ENCODE measurements at regions not wholly inside any gene's neighbourhood (a gene's known extent, or its start where the extent isn't known, plus 50 kb on each side); places are given as distances from the start of the nearest gene placed in this dataset.

DNA sequence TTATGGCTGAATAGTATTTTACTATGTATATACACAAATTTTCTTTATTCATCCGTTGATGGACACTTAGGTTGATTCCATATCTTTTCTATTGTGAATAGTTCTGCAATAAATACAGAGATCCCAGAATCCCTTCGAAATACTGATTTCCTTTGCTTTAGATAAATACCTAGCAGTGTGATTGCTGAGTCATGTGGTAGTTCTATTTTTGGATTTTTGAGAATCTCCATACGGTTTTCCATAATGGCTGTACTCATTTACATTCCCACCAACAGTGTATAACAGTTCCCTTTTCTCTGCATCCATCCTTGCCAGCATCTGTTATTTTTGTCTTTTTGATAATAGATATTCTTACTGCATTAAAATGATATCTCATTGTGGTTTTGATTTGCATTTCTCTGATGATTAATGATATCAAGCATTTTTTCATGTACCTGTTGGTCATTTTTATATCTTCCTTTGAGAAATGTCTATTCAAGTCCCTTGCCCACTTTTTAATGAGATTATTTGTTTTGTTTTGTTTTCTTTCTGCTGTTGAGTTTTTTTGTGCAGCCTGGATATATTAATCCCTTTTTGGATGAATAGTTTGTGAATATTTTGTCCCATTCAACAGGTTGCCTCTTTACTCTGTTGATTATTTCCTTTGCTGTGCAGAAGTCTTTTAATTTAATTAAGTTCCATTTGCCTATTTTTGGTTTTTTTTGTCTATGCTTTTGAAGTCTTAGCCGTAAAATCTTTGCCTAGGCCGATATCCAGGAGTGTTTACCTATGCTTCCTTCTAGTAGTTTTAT is 466.7 kb upstream of the TENM3 start:
- TF ChIP-seq, protein P1, sequence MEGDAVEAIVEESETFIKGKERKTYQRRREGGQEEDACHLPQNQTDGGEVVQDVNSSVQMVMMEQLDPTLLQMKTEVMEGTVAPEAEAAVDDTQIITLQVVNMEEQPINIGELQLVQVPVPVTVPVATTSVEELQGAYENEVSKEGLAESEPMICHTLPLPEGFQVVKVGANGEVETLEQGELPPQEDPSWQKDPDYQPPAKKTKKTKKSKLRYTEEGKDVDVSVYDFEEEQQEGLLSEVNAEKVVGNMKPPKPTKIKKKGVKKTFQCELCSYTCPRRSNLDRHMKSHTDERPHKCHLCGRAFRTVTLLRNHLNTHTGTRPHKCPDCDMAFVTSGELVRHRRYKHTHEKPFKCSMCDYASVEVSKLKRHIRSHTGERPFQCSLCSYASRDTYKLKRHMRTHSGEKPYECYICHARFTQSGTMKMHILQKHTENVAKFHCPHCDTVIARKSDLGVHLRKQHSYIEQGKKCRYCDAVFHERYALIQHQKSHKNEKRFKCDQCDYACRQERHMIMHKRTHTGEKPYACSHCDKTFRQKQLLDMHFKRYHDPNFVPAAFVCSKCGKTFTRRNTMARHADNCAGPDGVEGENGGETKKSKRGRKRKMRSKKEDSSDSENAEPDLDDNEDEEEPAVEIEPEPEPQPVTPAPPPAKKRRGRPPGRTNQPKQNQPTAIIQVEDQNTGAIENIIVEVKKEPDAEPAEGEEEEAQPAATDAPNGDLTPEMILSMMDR (conservative IDR thresholded peaks at IDR 0.05; ENCODE audit: low read length) = no peak

DNA sequence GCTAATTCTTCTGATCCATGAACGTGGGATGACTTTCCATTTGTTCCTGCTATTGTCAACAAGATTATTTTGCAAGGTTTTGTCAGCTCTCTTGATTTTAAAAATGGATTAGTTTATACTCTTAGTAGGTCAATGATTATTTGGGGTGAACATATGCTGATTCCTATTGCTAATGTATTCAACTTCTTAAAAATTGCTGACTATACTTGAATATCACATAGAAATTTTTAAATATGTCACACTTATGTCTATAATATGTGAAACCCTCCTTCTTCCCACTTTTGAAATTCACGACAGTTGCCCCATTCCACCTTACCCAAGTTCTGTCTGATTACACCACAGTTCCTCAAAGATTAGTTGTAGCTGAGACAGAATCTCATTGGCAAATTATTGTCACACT is 465.7 kb upstream of the TENM3 start:
- TF ChIP-seq, protein P1 (conservative IDR thresholded peaks at IDR 0.05; ENCODE audit: low read length) = no peak
- DNase-seq (ENCODE audit: low read depth) = no peak
- no peak overlapping the region for H3K4me3 ChIP-seq (ENCODE audit: low read length)

More for the DNA sequence above, 466.7 kb upstream of the TENM3 start:
- DNase-seq (ENCODE audit: low read depth) = no peak
- no peak overlapping the region for H3K4me3 ChIP-seq (ENCODE audit: low read length)

DNA sequence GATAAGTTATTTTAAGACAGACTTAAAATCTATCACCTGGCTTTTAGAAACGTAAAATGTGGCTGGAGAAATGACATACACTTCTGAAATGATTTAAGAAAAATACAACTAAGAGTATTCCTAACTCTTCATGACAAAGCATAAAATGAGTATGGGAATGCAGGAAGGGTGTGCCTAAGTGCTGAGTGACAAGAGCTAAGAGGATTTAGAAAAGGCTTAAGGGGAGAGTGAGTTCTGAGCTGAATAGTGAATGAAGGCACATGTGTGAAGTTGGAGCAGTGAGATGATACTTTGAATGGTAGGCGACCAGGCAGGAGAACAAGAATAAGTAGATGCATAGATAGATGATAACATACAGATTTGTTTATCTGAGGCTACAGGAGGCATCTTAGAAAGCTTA is 458.3 kb upstream of the TENM3 start:
- TF ChIP-seq, protein P1 (conservative IDR thresholded peaks at IDR 0.05; ENCODE audit: low read length) = no peak
- DNase-seq (ENCODE audit: low read depth) = no peak
- H3K4me3 ChIP-seq (ENCODE audit: low read length) = no peak overlapping the region

DNA sequence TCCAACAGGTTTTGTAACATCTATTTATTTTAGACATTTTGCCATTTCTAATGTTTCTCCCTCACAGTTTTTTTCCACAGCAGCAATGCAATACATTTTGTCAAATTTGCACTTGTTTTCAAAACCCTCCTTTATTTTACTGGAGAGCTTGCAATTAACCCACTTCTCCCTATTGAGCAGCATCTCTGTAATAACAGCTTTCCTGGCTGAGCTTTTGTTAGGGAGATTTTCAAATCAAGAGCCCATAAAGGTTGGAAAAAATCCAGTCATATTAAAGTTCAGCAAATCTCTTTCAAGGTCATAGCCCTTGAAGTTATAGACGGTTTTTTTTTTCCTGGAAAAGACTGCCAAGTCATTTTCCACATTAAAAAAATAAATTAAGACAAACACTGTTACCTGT is 450.6 kb upstream of the TENM3 start:
- H3K4me3 ChIP-seq (ENCODE audit: low read length) = no peak overlapping the region
- TF ChIP-seq, protein P1 (conservative IDR thresholded peaks at IDR 0.05; ENCODE audit: low read length) = no peak
- DNase-seq (ENCODE audit: low read depth) = no peak

DNA sequence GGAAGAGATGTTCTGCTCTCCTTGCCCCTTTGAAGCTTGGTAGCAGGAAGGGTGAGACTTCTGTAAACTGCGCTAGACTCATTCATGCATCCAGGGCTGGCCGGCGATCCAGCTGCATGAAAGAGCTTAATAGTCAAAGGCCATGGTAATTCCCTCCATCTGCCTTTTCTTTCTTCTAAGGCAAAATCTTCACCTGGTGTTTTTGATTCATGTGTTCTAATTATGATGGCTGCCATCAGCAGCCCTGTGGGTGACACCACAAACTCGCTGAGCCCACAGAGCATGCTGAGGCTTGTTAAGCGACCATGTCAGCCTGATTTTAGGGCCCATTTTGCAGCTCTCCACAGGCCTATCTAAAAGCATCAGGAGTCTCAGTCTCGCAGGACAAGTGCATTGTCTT is 450.1 kb upstream of the TENM3 start:
- DNase-seq (ENCODE audit: low read depth) = no peak
- H3K4me3 ChIP-seq (ENCODE audit: low read length) = no peak overlapping the region
- TF ChIP-seq, protein P1 (conservative IDR thresholded peaks at IDR 0.05; ENCODE audit: low read length) = no peak

DNA sequence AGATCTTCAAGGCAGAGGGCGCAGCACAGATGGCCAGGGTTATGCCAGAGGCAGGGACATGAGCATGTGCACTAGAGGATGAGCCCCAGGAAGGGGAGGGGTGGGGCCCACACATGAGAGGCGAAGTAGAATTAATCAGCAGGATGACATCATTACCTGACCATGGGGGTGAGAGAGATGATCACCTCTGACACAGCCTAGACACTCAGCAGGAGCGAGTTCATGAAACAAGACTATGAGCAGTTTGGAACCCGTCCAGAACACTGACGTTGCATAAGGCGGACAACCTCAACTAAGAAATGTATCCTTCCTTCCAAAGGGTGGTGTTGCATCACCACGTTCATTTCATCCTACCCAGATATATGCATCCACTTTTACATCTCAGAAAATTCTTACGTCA is 446.7 kb upstream of the TENM3 start:
- TF ChIP-seq, protein P1 (conservative IDR thresholded peaks at IDR 0.05; ENCODE audit: low read length) = no peak
- peak; percentile 50 for DNase-seq (ENCODE audit: low read depth)
- H3K4me3 ChIP-seq (ENCODE audit: low read length) = no peak overlapping the region

DNA sequence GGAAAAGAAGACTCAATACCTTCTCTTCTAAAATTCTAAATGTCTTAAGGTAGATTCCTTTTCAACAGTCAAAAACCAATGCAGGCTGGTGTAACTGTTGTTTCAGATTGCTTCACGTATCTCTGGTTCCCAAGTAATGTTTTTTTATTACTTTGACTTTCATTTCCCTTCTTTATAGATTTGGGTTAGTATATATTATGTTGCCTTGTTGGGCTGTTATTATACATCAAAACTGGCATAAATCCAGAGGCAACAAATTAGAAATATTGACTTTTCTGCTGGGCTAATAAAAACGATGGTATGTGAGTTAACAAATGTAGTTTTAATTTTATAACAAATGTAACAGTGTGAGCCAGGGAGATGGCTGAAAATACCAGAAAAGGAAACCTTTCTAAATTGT is 444.7 kb upstream of the TENM3 start:
- DNase-seq (ENCODE audit: low read depth) = no peak
- H3K4me3 ChIP-seq (ENCODE audit: low read length) = no peak overlapping the region
- TF ChIP-seq, protein P1 (conservative IDR thresholded peaks at IDR 0.05; ENCODE audit: low read length) = no peak
